Nephron progenitor cell (in vitro differentiated cells): ENCODE measurements at regions not wholly inside any gene's neighbourhood (a gene's known extent, or its start where the extent isn't known, plus 50 kb on each side); places are given as distances from the start of the nearest gene placed in this dataset.

Experiments used
- DNase-seq: peaks from one replicate; pipeline ENCODE4 v3.0.0; 2021
- H3K27ac Mint-ChIP-seq: 2 replicates; pipeline ENCODE4 v1.8.0; 2021; ENCODE audit warnings: mild to moderate bottlenecking, moderate library complexity, mixed read lengths
- H3K27me3 Mint-ChIP-seq: 2 replicates; pipeline ENCODE4 v1.8.0; 2021; ENCODE audit warnings: mild to moderate bottlenecking, low read depth, mixed read lengths; ENCODE audit not compliant: poor library complexity
- H3K36me3 Mint-ChIP-seq: 2 replicates; pipeline ENCODE4 v1.8.0; 2021; ENCODE audit warnings: low read depth, mixed read lengths
- H3K4me1 Mint-ChIP-seq: 2 replicates; pipeline ENCODE4 v1.8.0; 2021; ENCODE audit warnings: mixed read lengths
- H3K4me3 Mint-ChIP-seq: 2 replicates; pipeline ENCODE4 v1.8.0; 2021; ENCODE audit warnings: mild to moderate bottlenecking, moderate library complexity, mixed read lengths
- H3K9me3 Mint-ChIP-seq: 2 replicates; pipeline ENCODE4 v1.8.0; 2021; ENCODE audit warnings: mild to moderate bottlenecking, moderate library complexity, mixed read lengths
- TF ChIP-seq, protein P1 (sequence below): fragments of 200-600 bp; sonication (generic); IDR thresholded peaks from 2 replicates; pipeline ENCODE4 v1.5.0; 2021; ENCODE audit warnings: antibody characterized with exemption

DNA sequence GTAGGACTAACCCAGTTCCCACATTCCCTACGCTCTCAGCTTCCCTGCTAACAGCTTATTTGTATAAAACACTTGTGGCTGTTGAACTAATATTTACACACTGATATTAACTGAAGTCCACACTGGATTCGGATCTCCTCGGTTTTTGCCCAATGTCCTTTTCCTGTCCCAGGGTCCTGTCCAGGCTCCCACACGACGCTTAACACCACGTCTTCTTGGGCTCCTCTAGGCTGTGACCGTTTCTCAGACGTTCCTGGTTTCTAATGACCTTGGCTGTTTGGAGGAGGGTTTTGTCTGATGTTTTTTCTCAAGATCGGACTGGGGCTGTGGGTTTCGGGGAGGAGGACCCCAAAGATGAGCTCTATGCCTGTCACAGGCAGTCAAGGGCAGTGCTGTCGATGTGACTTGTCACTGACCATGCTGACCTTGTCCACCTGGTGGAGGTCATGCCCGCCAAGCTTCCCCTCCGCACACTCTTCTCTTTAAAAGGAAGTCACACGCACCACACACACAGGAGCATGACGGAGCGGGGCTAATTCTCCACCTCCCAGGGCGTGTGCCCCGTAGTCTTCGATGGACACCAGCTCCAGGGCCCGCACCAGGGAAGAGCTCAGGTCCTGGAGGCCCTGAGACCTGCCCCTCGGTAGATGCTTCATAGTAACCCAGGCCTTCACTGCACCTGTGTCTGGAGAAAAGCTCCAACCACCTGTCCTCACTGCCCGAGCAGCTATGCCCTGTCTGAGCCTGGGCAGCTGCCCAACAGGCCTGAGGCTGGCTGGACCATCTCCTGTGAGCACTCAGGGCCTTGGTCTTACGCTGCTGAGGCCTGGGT lies 72.0 kb downstream of the TTLL2 start:
- TF ChIP-seq, protein P1, sequence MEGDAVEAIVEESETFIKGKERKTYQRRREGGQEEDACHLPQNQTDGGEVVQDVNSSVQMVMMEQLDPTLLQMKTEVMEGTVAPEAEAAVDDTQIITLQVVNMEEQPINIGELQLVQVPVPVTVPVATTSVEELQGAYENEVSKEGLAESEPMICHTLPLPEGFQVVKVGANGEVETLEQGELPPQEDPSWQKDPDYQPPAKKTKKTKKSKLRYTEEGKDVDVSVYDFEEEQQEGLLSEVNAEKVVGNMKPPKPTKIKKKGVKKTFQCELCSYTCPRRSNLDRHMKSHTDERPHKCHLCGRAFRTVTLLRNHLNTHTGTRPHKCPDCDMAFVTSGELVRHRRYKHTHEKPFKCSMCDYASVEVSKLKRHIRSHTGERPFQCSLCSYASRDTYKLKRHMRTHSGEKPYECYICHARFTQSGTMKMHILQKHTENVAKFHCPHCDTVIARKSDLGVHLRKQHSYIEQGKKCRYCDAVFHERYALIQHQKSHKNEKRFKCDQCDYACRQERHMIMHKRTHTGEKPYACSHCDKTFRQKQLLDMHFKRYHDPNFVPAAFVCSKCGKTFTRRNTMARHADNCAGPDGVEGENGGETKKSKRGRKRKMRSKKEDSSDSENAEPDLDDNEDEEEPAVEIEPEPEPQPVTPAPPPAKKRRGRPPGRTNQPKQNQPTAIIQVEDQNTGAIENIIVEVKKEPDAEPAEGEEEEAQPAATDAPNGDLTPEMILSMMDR: no peak
- Mint-ChIP-seq H3K4me3 (no peak overlapping the region), H3K27ac (no peak overlapping the region), H3K27me3 (peaks cover 18% of the 10 kb centered on the region), H3K4me1 (peaks cover 38% of the 10 kb centered on the region), H3K9me3 (no peaks in the 10 kb centered on the region), H3K36me3 (no peaks in the 10 kb centered on the region)
- no peak for DNase-seq

DNA sequence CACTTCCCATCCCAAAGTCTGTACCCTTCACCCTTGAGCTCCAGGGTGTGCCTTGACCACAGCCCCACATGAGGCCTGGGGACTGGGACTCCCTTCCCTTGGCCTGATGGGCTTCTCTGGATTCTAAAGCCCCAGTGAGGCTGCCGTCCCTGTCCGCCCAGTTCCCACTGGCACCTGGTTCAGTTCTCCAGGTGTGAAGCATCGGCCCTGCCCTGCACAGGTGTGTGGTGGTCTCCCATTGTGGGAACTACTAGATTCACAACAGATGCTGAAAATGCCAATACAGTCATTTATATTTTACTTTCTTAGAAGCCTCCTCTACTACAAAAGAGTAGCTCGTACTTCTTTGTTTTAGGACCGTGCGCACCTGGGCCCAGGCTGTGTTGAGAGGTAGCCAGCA lies 72.8 kb downstream of the TTLL2 start:
- Mint-ChIP-seq H3K9me3 (no peaks in the 10 kb centered on the region), H3K4me3 (no peak overlapping the region), H3K4me1 (peaks cover 45% of the 10 kb centered on the region), H3K27me3 (peaks cover 18% of the 10 kb centered on the region), H3K27ac (no peak overlapping the region), H3K36me3 (no peaks in the 10 kb centered on the region)
- TF ChIP-seq, protein P1: no peak
- DNase-seq: no peak

DNA sequence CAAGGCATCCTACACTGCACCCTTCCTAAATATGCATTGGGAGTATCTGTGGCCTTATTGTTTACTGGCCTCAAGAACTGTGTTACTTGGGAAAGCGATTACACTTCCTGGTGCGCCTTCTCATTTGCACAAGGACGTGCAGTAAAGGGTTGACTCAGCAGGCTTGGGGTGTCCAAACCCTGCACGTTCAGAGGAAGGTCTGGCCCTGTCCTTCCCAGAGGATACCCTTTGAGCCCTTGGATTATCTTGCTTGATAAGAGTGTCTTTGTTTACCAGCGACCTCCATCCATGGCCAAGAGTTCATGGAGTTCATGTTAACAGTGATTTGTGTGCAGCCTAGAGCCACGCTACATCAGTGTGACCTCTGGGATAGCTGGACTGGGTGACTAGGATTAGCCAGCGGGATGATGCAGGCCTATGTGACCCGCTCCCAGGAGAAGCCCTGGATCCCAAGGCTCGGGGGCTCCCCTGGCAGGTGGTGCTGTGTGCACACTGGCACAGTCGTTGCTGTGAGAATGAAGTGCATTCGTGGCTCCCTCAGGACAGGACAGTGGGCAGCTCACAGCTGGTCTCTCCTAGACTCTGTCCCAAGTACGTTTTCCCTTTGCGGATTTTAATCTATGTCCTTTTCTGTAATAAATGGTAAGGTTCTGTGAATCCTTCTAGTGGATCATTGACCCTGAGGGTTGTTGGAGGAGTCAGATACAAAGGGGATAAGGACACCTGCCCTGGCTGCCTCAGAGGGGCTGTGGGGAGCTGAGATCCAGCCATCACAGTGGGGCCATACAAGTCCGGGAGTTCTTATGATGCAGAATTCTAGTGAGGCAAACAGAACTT lies 73.5 kb downstream of the TTLL2 start:
- TF ChIP-seq, protein P1: no peak
- DNase-seq: no peak
- Mint-ChIP-seq H3K4me1 (peaks cover 46% of the 10 kb centered on the region), H3K27ac (no peak overlapping the region), H3K27me3 (peaks cover 18% of the 10 kb centered on the region), H3K36me3 (no peaks in the 10 kb centered on the region), H3K4me3 (no peak overlapping the region), H3K9me3 (no peaks in the 10 kb centered on the region)

DNA sequence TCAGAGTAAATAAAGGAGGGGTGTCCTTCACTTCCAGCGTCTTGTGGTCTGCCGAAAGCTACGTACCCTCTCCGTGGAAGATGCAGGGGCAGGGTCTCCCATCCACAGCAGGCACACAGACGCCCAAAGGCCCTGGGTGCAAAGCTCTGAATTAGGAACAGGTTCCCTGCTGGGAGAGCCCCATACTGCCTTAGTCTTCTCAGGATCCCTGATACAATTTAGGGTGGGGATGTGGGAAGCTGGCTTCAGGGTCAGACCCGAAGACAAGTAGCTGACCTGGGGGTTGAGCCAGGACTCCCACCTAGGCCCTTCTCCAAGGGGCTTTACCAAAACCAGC lies 74.1 kb downstream of the TTLL2 start:
- H3K4me1 Mint-ChIP-seq: peaks cover 50% of the 10 kb centered on the region
- no peaks in the 10 kb centered on the region for H3K9me3 Mint-ChIP-seq
- no peak overlapping the region for H3K4me3 Mint-ChIP-seq
- H3K27ac Mint-ChIP-seq: no peak overlapping the region
- TF ChIP-seq, protein P1: no peak
- DNase-seq: no peak
- H3K36me3 Mint-ChIP-seq: no peaks in the 10 kb centered on the region
- peaks cover 22% of the 10 kb centered on the region for H3K27me3 Mint-ChIP-seq

DNA sequence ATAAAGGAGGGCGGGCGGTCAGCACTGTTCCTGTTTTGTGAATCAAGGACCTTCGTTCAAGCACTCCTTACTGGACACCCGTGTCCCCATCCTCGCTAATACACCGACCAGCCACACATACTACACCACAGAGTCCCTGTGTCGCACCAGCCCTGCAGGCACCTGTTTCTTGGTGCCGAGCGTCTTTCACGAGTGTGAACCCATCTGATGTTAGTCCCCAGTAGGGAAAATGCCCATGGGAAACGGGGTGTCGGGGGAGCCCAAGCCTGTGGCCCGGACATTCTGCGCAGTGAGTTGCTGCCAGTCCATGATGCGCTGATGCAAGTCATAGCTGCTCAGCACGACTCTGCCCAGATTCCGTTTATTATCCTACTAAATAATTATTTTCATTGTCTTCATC lies 74.7 kb downstream of the TTLL2 start:
- no peaks in the 10 kb centered on the region for H3K9me3 Mint-ChIP-seq
- peaks cover 24% of the 10 kb centered on the region for H3K27me3 Mint-ChIP-seq
- H3K4me1 Mint-ChIP-seq: peaks cover 49% of the 10 kb centered on the region
- no peak overlapping the region for H3K27ac Mint-ChIP-seq
- TF ChIP-seq, protein P1: no peak
- H3K36me3 Mint-ChIP-seq: no peaks in the 10 kb centered on the region
- H3K4me3 Mint-ChIP-seq: no peak overlapping the region
- no peak for DNase-seq
